Uterus (tissue), 2 donors: ENCODE measurements at regions not wholly inside any gene's neighbourhood (a gene's known extent, or its start where the extent isn't known, plus 50 kb on each side); places are given as distances from the start of the nearest gene placed in this dataset.

Experiments
- POLR2A ChIP-seq, 2 donors: fragments of 450-650 bp; IDR thresholded peaks; one replicate each; pipeline ENCODE4 v1.6.1; 2016; ENCODE audit warnings: antibody characterized with exemption in 2 of 2, mild to moderate bottlenecking in 1 of 2, moderate library complexity in 1 of 2
- TF ChIP-seq, protein P1 (sequence below), 4 experiments: fragments of 200-600 bp in 2 of 4; fragments of 450-650 bp in 2 of 4; sonication (generic) in 2 of 4; IDR thresholded peaks; one replicate each; pipeline ENCODE4 v1.5.1; 2016 to 2019; ENCODE audit warnings: antibody characterized with exemption in 4 of 4, mild to moderate bottlenecking in 2 of 4, moderate library complexity in 1 of 4

DNA sequence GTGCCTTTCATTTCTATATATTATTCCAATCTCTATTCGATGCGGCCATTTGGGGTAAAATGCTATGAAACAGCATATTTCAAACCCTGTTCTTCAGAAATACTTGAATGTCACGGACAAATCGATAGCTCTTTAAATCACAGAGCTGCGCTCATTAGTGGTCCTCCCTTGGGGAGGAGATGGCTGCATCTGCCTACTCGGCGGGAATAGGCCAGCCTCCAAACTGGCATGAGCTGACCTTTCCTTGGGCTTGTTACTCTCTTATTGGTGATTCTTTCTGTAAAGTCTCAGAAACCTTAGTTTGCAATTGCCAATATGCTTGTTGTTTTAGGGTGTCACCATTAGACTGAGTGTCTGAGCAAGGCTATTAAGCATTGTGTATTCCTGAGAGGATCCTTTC lies 120.9 kb downstream of the BDH1 start:
- TF ChIP-seq, protein P1, sequence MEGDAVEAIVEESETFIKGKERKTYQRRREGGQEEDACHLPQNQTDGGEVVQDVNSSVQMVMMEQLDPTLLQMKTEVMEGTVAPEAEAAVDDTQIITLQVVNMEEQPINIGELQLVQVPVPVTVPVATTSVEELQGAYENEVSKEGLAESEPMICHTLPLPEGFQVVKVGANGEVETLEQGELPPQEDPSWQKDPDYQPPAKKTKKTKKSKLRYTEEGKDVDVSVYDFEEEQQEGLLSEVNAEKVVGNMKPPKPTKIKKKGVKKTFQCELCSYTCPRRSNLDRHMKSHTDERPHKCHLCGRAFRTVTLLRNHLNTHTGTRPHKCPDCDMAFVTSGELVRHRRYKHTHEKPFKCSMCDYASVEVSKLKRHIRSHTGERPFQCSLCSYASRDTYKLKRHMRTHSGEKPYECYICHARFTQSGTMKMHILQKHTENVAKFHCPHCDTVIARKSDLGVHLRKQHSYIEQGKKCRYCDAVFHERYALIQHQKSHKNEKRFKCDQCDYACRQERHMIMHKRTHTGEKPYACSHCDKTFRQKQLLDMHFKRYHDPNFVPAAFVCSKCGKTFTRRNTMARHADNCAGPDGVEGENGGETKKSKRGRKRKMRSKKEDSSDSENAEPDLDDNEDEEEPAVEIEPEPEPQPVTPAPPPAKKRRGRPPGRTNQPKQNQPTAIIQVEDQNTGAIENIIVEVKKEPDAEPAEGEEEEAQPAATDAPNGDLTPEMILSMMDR (IDR thresholded peaks at IDR 0.05): no peak
- TF ChIP-seq POLR2A (IDR thresholded peaks at IDR 0.05): no peak
